Neural progenitor cell (in vitro differentiated cells): ENCODE measurements at regions not wholly inside any gene's neighbourhood (a gene's known extent, or its start where the extent isn't known, plus 50 kb on each side); places are given as distances from the start of the nearest gene placed in this dataset.

Experiments
- CTCF ChIP-seq: fragments of 200-600 bp; sonication (generic); IDR thresholded peaks from 2 replicates; pipeline ENCODE4 v1.5.1; 2017; ENCODE audit warnings: antibody characterized with exemption, mild to moderate bottlenecking
- EZH2 ChIP-seq: fragments of 200-600 bp; sonication (generic); IDR thresholded peaks from 2 replicates; pipeline ENCODE4 v1.6.1; 2017; ENCODE audit warnings: antibody characterized with exemption, mild to moderate bottlenecking, moderate library complexity
- EZH2phosphoT487 ChIP-seq: fragments of 200-600 bp; sonication (generic); IDR thresholded peaks from 2 replicates; pipeline ENCODE4 v1.6.1; 2017; ENCODE audit warnings: antibody characterized with exemption

- TF ChIP-seq CTCF (no peak), EZH2 (no peak), EZH2phosphoT487 (no peak)
Measured at GRCh38 chr1:90502194-90502593, 214.9 kb downstream of the BARHL2 start.
